A549 (cell line): ENCODE measurements at regions not wholly inside any gene's neighbourhood (a gene's known extent, or its start where the extent isn't known, plus 50 kb on each side); places are given as distances from the start of the nearest gene placed in this dataset.

Source experiments
- ATAC-seq, 2 experiments: fragments of 200-7000 bp in 1 of 2; fragments of >200 bp in 1 of 2; cut with Nextera tagmentation in 1 of 2; cut with Tn5 transposase in 1 of 2; 3 replicates each; pipeline versions ENCODE4 v1.8.0 to v1.9.1; 2018 to 2020; ENCODE audit warnings: mild to moderate bottlenecking in 1 of 2, moderate library complexity in 1 of 2
- CTCF ChIA-PET: fragments of 300-600 bp; sonication (Branson Sonifier 250); formaldehyde crosslinking; extraction: SDS; loops from one replicate; lab custom pipeline; 2021; ENCODE audit warnings: antibody characterized with exemption, inconsistent platforms; lab: Yijun Ruan, JAX
- POLR2A ChIA-PET: fragments of 350-600 bp; formaldehyde crosslinking; extraction: SDS; loops from one replicate; lab custom pipeline; 2021; ENCODE audit warnings: antibody characterized with exemption, inconsistent platforms; lab: Yijun Ruan, JAX
- DNase-seq, 2 experiments: peaks; one replicate each; pipeline versions ENCODE4 v3.0.0 to v3.0.0-alpha.2; 2011 to 2016; ENCODE audit warnings: low read depth in 1 of 2, low spot score in 1 of 2
- FAIRE-seq: peaks from 2 replicates; lab custom pipeline; 2011; peaks lifted over from hg19 to GRCh38; lab: Jason Lieb, UNC
- H3K27ac ChIP-seq, 2 experiments: fragments of >200 bp; sonication (Bioruptor Twin); formaldehyde crosslinking; 3 replicates each; pipeline ENCODE4 v1.5.1; 2016 to 2017
- H3K4me1 ChIP-seq: fragments of >200 bp; sonication (Bioruptor Twin); formaldehyde crosslinking; 3 replicates; pipeline ENCODE4 v1.6.1; 2016
- H3K4me2 ChIP-seq: fragments of >200 bp; sonication (Bioruptor Twin); formaldehyde crosslinking; 3 replicates; pipeline ENCODE4 v1.6.1; 2016
- H3K4me3 ChIP-seq: fragments of >200 bp; sonication (Bioruptor Twin); formaldehyde crosslinking; 3 replicates; pipeline ENCODE4 v1.5.1; 2016
- H3K9me3 ChIP-seq: fragments of >200 bp; sonication (Bioruptor Twin); formaldehyde crosslinking; 3 replicates; pipeline ENCODE4 v1.6.1; 2016
- ATOH8 ChIP-seq: fragments of 250-450 bp; sonication (Bioruptor Pico); IDR thresholded peaks from 2 replicates; pipeline ENCODE4 v1.5.0; 2020; ENCODE audit warnings: low read depth, mild to moderate bottlenecking, moderate library complexity
- CBX2 ChIP-seq: fragments of 200-600 bp; sonication (generic); IDR thresholded peaks from 2 replicates; pipeline ENCODE4 v1.6.1; 2016; ENCODE audit warnings: low read depth, mild to moderate bottlenecking, borderline replicate concordance
- CBX8 ChIP-seq: fragments of 200-600 bp; sonication (generic); IDR thresholded peaks from 2 replicates; pipeline ENCODE4 v1.6.1; 2016
- CEBPB ChIP-seq, 2 experiments: fragments of >200 bp in 1 of 2; sonication (Bioruptor Twin) in 1 of 2; formaldehyde crosslinking in 1 of 2; IDR thresholded peaks; 2 replicates each; pipeline ENCODE4 v1.6.1; 2012 to 2016
- CHD2 ChIP-seq: fragments of 150-350 bp; IDR thresholded peaks from 2 replicates; pipeline ENCODE4 v1.6.1; 2014; ENCODE audit warnings: low read length; ENCODE audit not compliant: partially characterized antibody
- E2F6 ChIP-seq: IDR thresholded peaks from 2 replicates; pipeline ENCODE4 v1.6.1; 2012; ENCODE audit warnings: low read depth, borderline replicate concordance
- EP300 ChIP-seq, 2 experiments: fragments of >200 bp; sonication (Bioruptor Twin); formaldehyde crosslinking; IDR thresholded peaks; 2 replicates in 1 of 2; 3 replicates in 1 of 2; pipeline ENCODE4 v1.6.1; 2016 to 2017
- HOXB13 ChIP-seq: fragments of 250-450 bp; sonication (Bioruptor Pico); IDR thresholded peaks from 2 replicates; pipeline ENCODE4 v1.5.0; 2020; ENCODE audit warnings: low read depth, mild to moderate bottlenecking, moderate library complexity
- JUNB ChIP-seq: fragments of >200 bp; sonication (Bioruptor Twin); formaldehyde crosslinking; IDR thresholded peaks from 2 replicates; pipeline ENCODE4 v1.6.1; 2016
- MAZ ChIP-seq: fragments of 150-350 bp; IDR thresholded peaks from 2 replicates; pipeline ENCODE4 v1.6.1; 2014; ENCODE audit warnings: antibody characterized with exemption, low read depth, low read length, borderline replicate concordance
- NFE2L2 ChIP-seq: fragments of 150-350 bp; conservative IDR thresholded peaks from 2 replicates; pipeline ENCODE4 v1.6.1; 2014; ENCODE audit warnings: low read length
- NR3C1 ChIP-seq: fragments of >200 bp; sonication (Bioruptor Twin); formaldehyde crosslinking; IDR thresholded peaks from 3 replicates; pipeline ENCODE4 v1.6.1; 2017
- PBX3 ChIP-seq: IDR thresholded peaks from 2 replicates; pipeline ENCODE4 v1.6.1; 2012
- PHF8 ChIP-seq: fragments of 200-600 bp; sonication (generic); IDR thresholded peaks from 2 replicates; pipeline ENCODE4 v1.6.1; 2016; ENCODE audit warnings: low read depth, mild to moderate bottlenecking, antibody characterized with exemption, moderate library complexity, borderline replicate concordance
- RAD21 ChIP-seq, 2 experiments: fragments of >200 bp in 1 of 2; sonication (Bioruptor Twin) in 1 of 2; formaldehyde crosslinking in 1 of 2; IDR thresholded peaks in 1 of 2; conservative IDR thresholded peaks in 1 of 2; 2 replicates in 1 of 2; 3 replicates in 1 of 2; pipeline ENCODE4 v1.6.1; 2012 to 2018; ENCODE audit warnings: inconsistent platforms in 1 of 2
- RARB ChIP-seq: fragments of 250-450 bp; sonication (Bioruptor Pico); IDR thresholded peaks from 2 replicates; pipeline ENCODE4 v1.8.0; 2021; ENCODE audit warnings: mild to moderate bottlenecking, moderate library complexity
- RCOR1 ChIP-seq: fragments of 150-350 bp; IDR thresholded peaks from 2 replicates; pipeline ENCODE4 v1.6.1; 2014; ENCODE audit warnings: antibody characterized with exemption, low read length, low read depth
- RNF2 ChIP-seq: fragments of 200-600 bp; sonication (generic); IDR thresholded peaks from 2 replicates; pipeline ENCODE4 v1.6.1; 2016; ENCODE audit warnings: low read depth, mild to moderate bottlenecking, antibody characterized with exemption, moderate library complexity, borderline replicate concordance
- SMC3 ChIP-seq: fragments of >200 bp; sonication (Bioruptor Twin); formaldehyde crosslinking; IDR thresholded peaks from 3 replicates; pipeline ENCODE4 v1.6.1; 2018; ENCODE audit warnings: inconsistent platforms
- TFCP2L1 ChIP-seq: fragments of 250-450 bp; sonication (Bioruptor Pico); IDR thresholded peaks from 2 replicates; pipeline ENCODE4 v1.5.0; 2021; ENCODE audit warnings: mild to moderate bottlenecking
- USF2 ChIP-seq: fragments of 450-650 bp; IDR thresholded peaks from 2 replicates; pipeline ENCODE4 v1.6.1; 2014; ENCODE audit warnings: antibody characterized with exemption
- WGBS: methylation state at CpG from one replicate; pipeline ENCODE4 v1.1.6; 2017; ENCODE audit errors: missing lambda C conversion rate; 5-methylcytosine and 5-hydroxymethylcytosine counted together
- TF ChIP-seq, protein P1 (sequence below): fragments of 150-350 bp; IDR thresholded peaks from 2 replicates; pipeline ENCODE4 v1.6.1; 2014; ENCODE audit warnings: low read depth, mild to moderate bottlenecking, low read length

GRCh38 chr2:220269367-220269766 is 641.9 kb downstream of the SLC4A3 start:
- no peak overlapping the region for H3K27ac ChIP-seq
- no peaks in the 10 kb centered on the region for H3K9me3 ChIP-seq
- H3K4me1 ChIP-seq, result peaks cover 22% of the 10 kb centered on the region
- no peak overlapping the region for H3K4me3 ChIP-seq
- DNase-seq (no peak), FAIRE-seq (no peak), ATAC-seq (no peak)
- POLR2A ChIA-PET, result interaction anchor here (0.5 kb wide), 1 partner anchor 396 kb away, joined by 5 read pairs; no protein-coding TSS in a partner anchor
- TF ChIP-seq SMC3 (no peak), ATOH8 (CRISPR knock-in tag) (no peak), USF2 (no peak), CEBPB (IDR thresholded peaks at IDR 0.05) (no peak), MAZ (no peak), NFE2L2 (no peak), HOXB13 (CRISPR knock-in tag) (no peak), CHD2 (no peak), RARB (CRISPR knock-in tag) (no peak), RCOR1 (no peak), JUNB (no peak), CBX2 (no peak)
- TF ChIP-seq, protein P1, sequence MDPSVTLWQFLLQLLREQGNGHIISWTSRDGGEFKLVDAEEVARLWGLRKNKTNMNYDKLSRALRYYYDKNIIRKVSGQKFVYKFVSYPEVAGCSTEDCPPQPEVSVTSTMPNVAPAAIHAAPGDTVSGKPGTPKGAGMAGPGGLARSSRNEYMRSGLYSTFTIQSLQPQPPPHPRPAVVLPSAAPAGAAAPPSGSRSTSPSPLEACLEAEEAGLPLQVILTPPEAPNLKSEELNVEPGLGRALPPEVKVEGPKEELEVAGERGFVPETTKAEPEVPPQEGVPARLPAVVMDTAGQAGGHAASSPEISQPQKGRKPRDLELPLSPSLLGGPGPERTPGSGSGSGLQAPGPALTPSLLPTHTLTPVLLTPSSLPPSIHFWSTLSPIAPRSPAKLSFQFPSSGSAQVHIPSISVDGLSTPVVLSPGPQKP, result no peak
- WGBS, result 81% methylated on average over 4 of the region's 4 CpGs
- CTCF ChIA-PET, result no interaction called here
- H3K4me2 ChIP-seq, result no peak overlapping the region

GRCh38 chr2:220270481-220271070 is 643.1 kb downstream of the SLC4A3 start:
- Histone ChIP-seq H3K9me3 (no peaks in the 10 kb centered on the region), H3K4me2 (no peak overlapping the region), H3K27ac (no peak overlapping the region), H3K4me3 (no peak overlapping the region), H3K4me1 (peaks cover 31% of the 10 kb centered on the region)
- ChIA-PET POLR2A (no interaction called here), CTCF (interaction anchor here (0.6 to 1.1 kb wide), 3 partner anchors 40 to 925 kb away, joined by 3 to 4 read pairs (median 3); no protein-coding TSS in a partner anchor)
- TF ChIP-seq RNF2 (no peak), RARB (CRISPR knock-in tag) (no peak), MAZ (no peak), RCOR1 (no peak), PHF8 (no peak), E2F6 (no peak), USF2 (no peak), EP300 (IDR thresholded peaks at IDR 0.05) (no peak), PBX3 (no peak), CHD2 (no peak), NR3C1 (no peak), CBX8 (no peak), TFCP2L1 (CRISPR knock-in tag) (no peak), RAD21 (conservative IDR thresholded peaks at IDR 0.05 in 1 of 2, IDR thresholded peaks at IDR 0.05 in 1 of 2) (no peak)
- DNase-seq, result no peak
- FAIRE-seq, result no peak
- no peak for ATAC-seq
- 62% methylated on average over 1 of the region's 1 CpG for WGBS
